Astrocyte (in vitro differentiated cells and primary cell): ENCODE measurements at regions not wholly inside any gene's neighbourhood (a gene's known extent, or its start where the extent isn't known, plus 50 kb on each side); places are given as distances from the start of the nearest gene placed in this dataset.

Experiments used
- EZH2 ChIP-seq: IDR thresholded peaks from 2 replicates; pipeline ENCODE4 v1.6.1; 2012; ENCODE audit warnings: mild to moderate bottlenecking, low read length, inconsistent platforms; ENCODE audit not compliant: insufficient read depth
- TF ChIP-seq, protein P1 (sequence below): IDR thresholded peaks from 2 replicates; pipeline ENCODE4 v1.5.1; 2011; ENCODE audit warnings: low read depth, mild to moderate bottlenecking, inconsistent platforms, low read length, moderate library complexity; ENCODE audit not compliant: insufficient read depth

DNA sequence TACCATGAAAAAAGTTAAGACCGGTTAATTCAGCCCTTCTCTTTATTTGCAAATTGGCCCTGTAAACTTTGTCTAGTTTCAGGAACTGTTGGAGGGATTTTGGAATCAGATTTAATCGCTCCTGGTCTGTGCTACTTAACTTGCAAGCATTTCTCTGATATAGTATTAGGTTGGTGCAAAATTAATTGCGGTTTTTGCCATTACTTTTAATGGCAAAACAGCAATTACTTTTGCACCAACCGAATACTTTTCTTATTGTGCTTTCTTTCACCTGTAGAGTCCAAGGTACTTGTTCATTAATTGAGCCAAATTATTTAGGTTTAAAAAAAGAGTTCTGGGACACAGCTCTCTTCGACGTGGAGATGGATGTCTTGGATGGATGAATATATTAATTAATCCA is 92.8 kb upstream of the HNRNPU start:
- no peak for TF ChIP-seq EZH2
- TF ChIP-seq, protein P1, sequence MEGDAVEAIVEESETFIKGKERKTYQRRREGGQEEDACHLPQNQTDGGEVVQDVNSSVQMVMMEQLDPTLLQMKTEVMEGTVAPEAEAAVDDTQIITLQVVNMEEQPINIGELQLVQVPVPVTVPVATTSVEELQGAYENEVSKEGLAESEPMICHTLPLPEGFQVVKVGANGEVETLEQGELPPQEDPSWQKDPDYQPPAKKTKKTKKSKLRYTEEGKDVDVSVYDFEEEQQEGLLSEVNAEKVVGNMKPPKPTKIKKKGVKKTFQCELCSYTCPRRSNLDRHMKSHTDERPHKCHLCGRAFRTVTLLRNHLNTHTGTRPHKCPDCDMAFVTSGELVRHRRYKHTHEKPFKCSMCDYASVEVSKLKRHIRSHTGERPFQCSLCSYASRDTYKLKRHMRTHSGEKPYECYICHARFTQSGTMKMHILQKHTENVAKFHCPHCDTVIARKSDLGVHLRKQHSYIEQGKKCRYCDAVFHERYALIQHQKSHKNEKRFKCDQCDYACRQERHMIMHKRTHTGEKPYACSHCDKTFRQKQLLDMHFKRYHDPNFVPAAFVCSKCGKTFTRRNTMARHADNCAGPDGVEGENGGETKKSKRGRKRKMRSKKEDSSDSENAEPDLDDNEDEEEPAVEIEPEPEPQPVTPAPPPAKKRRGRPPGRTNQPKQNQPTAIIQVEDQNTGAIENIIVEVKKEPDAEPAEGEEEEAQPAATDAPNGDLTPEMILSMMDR: no peak
